ENCODE measurements at regions not wholly inside any gene's neighbourhood (a gene's known extent, or its start where the extent isn't known, plus 50 kb on each side); places are given as distances from the start of the nearest gene placed in this dataset.

DNA sequence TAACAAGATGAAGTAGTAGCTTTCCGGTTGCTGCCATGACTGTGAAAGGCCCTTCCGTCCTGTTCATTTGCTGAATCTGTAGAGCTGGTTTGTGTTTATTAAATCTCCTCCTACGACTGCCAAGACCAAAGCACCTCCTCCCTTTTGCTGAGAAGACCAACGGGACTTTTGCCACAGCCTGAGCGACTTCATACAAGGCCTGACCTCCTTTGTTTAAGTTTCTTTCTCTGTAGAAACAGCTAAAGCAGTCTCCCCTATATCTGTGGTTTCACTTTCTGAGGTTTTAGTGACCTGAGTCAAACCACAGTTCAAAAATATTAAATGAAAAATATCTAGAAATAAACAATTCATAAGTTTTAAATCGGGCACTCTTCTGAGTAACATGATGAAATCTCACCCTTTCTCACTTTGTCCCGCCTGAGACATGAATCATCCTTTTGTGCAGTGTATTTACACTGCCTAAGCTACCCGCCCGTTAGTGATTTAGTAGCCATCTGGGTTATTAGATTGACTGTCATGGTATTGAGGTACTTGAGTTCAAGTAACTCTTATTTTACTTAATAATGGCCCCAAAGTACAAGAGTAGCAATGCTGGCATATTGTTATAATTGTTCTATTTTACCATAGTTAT lies 119.1 kb upstream of the LRRC4C start:
- H3K9me3 ChIP-seq = no peaks in the 10 kb centered on the region
- H3K4me3 ChIP-seq = no peak overlapping the region
- no peak for TF ChIP-seq POLR2A (IDR thresholded peaks at IDR 0.05)
- TF ChIP-seq, protein P1, sequence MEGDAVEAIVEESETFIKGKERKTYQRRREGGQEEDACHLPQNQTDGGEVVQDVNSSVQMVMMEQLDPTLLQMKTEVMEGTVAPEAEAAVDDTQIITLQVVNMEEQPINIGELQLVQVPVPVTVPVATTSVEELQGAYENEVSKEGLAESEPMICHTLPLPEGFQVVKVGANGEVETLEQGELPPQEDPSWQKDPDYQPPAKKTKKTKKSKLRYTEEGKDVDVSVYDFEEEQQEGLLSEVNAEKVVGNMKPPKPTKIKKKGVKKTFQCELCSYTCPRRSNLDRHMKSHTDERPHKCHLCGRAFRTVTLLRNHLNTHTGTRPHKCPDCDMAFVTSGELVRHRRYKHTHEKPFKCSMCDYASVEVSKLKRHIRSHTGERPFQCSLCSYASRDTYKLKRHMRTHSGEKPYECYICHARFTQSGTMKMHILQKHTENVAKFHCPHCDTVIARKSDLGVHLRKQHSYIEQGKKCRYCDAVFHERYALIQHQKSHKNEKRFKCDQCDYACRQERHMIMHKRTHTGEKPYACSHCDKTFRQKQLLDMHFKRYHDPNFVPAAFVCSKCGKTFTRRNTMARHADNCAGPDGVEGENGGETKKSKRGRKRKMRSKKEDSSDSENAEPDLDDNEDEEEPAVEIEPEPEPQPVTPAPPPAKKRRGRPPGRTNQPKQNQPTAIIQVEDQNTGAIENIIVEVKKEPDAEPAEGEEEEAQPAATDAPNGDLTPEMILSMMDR (IDR thresholded peaks at IDR 0.05) = no peak
- H3K36me3 ChIP-seq = no peaks in the 10 kb centered on the region
- WGBS, 2 donors = 61 to 62% methylated on average over 9 of the region's 9 CpGs
- no peak overlapping the region for H3K27ac ChIP-seq
- no peaks in the 10 kb centered on the region for H3K27me3 ChIP-seq
- intact Hi-C loops (cut with DNase I) = no loop called here
- DNase-seq = no peak
- no peaks in the 10 kb centered on the region for H3K4me1 ChIP-seq

DNA sequence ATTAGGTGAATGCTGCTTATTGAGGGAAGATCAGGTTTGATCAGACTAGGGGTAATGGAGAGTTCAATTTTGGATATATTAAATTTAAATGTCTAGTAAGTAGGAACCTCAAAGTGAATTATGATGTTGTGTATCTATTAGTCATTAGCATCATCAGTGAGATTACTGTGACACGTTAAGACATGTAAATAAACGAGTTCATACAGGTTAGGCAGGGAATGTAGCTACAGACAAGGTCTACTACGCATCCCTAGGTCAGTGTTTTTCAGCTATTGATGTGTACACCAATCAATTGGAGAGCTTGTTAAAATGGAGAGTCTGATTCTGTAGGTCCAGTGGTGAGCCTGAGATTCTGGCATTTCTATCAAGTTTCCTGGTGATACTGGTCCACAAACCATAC lies 120.1 kb upstream of the LRRC4C start:
- Histone ChIP-seq H3K4me3 (no peak overlapping the region), H3K27me3 (no peaks in the 10 kb centered on the region), H3K9me3 (no peaks in the 10 kb centered on the region), H3K27ac (no peak overlapping the region), H3K36me3 (no peaks in the 10 kb centered on the region), H3K4me1 (no peaks in the 10 kb centered on the region)
- 45 to 48% methylated on average over 3 of the region's 3 CpGs for WGBS, 2 donors
- TF ChIP-seq POLR2A (IDR thresholded peaks at IDR 0.05) = no peak
- TF ChIP-seq, protein P1 (IDR thresholded peaks at IDR 0.05) = no peak
- intact Hi-C loops (cut with DNase I) = no loop called here
- DNase-seq = no peak

DNA sequence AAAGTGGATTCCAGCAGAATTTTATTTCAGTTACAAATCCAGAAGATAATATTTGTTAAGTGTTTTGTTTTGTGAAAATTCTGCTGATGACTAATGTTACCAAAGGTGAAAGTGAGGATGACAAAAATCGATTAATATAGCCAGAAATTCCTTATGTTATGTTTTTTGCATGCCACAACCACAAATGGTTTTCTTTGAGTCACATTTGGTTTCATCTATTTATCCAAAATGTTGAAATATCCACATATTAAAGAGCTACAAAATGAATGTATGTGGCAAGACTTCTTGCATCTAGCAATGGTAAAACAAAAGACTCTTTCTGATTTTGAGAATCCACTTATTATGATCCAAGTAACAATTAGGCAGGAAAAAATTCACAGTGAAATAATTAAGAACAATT lies 150.1 kb upstream of the LRRC4C start:
- H3K27ac ChIP-seq = no peak overlapping the region
- no peak for TF ChIP-seq POLR2A (IDR thresholded peaks at IDR 0.05)
- TF ChIP-seq, protein P1 (IDR thresholded peaks at IDR 0.05) = no peak
- no peak overlapping the region for H3K4me3 ChIP-seq
- no peaks in the 10 kb centered on the region for H3K36me3 ChIP-seq
- no peak for DNase-seq
- intact Hi-C loops (cut with DNase I) = no loop called here
- no peaks in the 10 kb centered on the region for H3K4me1 ChIP-seq
- no peaks in the 10 kb centered on the region for H3K27me3 ChIP-seq
- no peaks in the 10 kb centered on the region for H3K9me3 ChIP-seq
- WGBS, 2 donors = 13 to 15% methylated on average over 1 of the region's 1 CpG

DNA sequence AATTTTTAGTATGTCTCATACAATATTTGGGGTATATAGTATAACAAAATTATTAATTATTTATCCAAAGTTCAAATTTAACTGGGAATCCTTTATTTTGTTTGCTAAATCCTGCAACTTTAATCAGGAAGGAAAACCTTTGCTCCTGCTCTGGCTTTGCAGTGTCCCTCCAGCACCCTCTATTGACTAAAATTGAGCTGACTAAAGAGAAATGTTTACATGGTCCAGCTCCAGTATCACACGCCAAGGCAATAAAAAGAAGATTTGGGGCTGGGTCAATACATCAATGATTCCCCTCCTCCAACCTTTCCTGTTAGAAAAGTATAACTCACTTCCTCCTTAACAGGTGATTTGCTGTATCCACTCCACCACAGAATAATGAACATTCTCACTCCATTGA lies 153.0 kb upstream of the LRRC4C start:
- WGBS, 2 donors = 8 to 37% methylated on average over 1 of the region's 1 CpG
- no peaks in the 10 kb centered on the region for H3K27me3 ChIP-seq
- H3K4me3 ChIP-seq = no peak overlapping the region
- no peak for DNase-seq
- no peaks in the 10 kb centered on the region for H3K36me3 ChIP-seq
- no peak overlapping the region for H3K27ac ChIP-seq
- TF ChIP-seq, protein P1 (IDR thresholded peaks at IDR 0.05) = no peak
- no peak for TF ChIP-seq POLR2A (IDR thresholded peaks at IDR 0.05)
- no peaks in the 10 kb centered on the region for H3K4me1 ChIP-seq
- H3K9me3 ChIP-seq = no peaks in the 10 kb centered on the region
- intact Hi-C loops (cut with DNase I) = no loop called here

DNA sequence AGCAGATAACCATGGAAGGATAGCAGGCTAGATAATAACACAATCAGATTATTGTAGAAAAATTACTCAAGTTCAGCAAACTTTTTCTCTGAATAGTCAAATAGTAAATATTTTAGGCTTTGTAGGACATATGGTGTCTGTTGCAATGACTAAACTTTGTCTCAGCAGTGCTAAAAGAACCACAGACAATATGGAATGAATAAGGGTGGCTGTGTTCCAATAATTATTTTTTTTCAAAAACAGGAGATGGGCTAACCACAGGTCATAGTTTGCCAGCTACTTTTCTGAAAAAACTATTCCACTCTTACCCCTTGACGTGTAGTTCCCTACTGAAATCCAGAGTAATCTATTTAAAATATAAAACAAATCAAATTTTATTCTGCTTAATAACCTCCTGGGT lies 153.9 kb upstream of the LRRC4C start:
- WGBS, 2 donors = 35 to 61% methylated on average over 1 of the region's 1 CpG
- DNase-seq = no peak
- intact Hi-C loops (cut with DNase I) = no loop called here
- TF ChIP-seq, protein P1 (IDR thresholded peaks at IDR 0.05) = no peak
- TF ChIP-seq POLR2A (IDR thresholded peaks at IDR 0.05) = no peak
- H3K4me1 ChIP-seq = no peaks in the 10 kb centered on the region
- H3K27me3 ChIP-seq = no peaks in the 10 kb centered on the region
- no peak overlapping the region for H3K27ac ChIP-seq
- H3K4me3 ChIP-seq = no peak overlapping the region
- H3K9me3 ChIP-seq = no peaks in the 10 kb centered on the region
- H3K36me3 ChIP-seq = no peaks in the 10 kb centered on the region

All from esophagus squamous epithelium (tissue), 5 donors.